IMR-90 (cell line): ENCODE measurements at regions not wholly inside any gene's neighbourhood (a gene's known extent, or its start where the extent isn't known, plus 50 kb on each side); places are given as distances from the start of the nearest gene placed in this dataset.

Experiments
- ATAC-seq: fragments of 200-7000 bp; cut with Tn5 transposase; 2 replicates; pipeline ENCODE4 v1.9.1; 2020; ENCODE audit warnings: low read depth, mild to moderate bottlenecking, moderate library complexity
- BruUV-seq: library from RNA; stranded (reverse); fragments of 400-500 nt; replicated peaks from 2 replicates; lab custom pipeline; 2021; lab: Mats Ljungman, UMichigan
- CTCF ChIA-PET: fragments of 300-600 bp; formaldehyde crosslinking; extraction: SDS; loops from one replicate; lab custom pipeline; 2021; ENCODE audit warnings: antibody characterized with exemption; lab: Yijun Ruan, JAX
- POLR2A ChIA-PET: fragments of 300-600 bp; sonication (Branson Sonifier 250); formaldehyde crosslinking; loops from one replicate; lab custom pipeline; 2022; ENCODE audit warnings: antibody characterized with exemption; ENCODE audit not compliant: unreplicated experiment; lab: Charles Lee
- DNase-seq: peaks from one replicate; pipeline ENCODE4 v3.0.0; 2013
- H2AFZ ChIP-seq: replicated peaks from 2 replicates; pipeline ENCODE3; 2013; ENCODE audit warnings: low read length, mild to moderate bottlenecking; ENCODE audit not compliant: poor library complexity
- H2AK5ac ChIP-seq: 2 replicates; pipeline ENCODE4 v1.6.1; 2013; ENCODE audit warnings: low read depth, low read length, inconsistent platforms
- H2AK9ac ChIP-seq: replicated peaks from 2 replicates; pipeline ENCODE3; 2013; ENCODE audit warnings: mild to moderate bottlenecking, low read depth, low read length, moderate library complexity; ENCODE audit not compliant: poor library complexity
- H2BK120ac ChIP-seq: 2 replicates; pipeline ENCODE4 v1.6.1; 2013; ENCODE audit warnings: low read depth, low read length, inconsistent platforms
- H2BK15ac ChIP-seq: 3 replicates; pipeline ENCODE4 v1.6.1; 2013; ENCODE audit warnings: low read depth, low read length, inconsistent platforms
- H2BK20ac ChIP-seq: 2 replicates; pipeline ENCODE4 v1.6.1; 2013; ENCODE audit warnings: low read depth, mild to moderate bottlenecking, inconsistent platforms, low read length, moderate library complexity
- H2BK5ac ChIP-seq: 2 replicates; pipeline ENCODE4 v1.6.1; 2013; ENCODE audit warnings: mild to moderate bottlenecking, low read depth, low read length, inconsistent platforms; ENCODE audit not compliant: poor library complexity, severe bottlenecking
- H3K14ac ChIP-seq: replicated peaks from 2 replicates; pipeline ENCODE4 v1.6.1; 2013; ENCODE audit warnings: low read depth, low read length, inconsistent platforms
- H3K18ac ChIP-seq: 2 replicates; pipeline ENCODE4 v1.6.1; 2013; ENCODE audit warnings: low read depth, low read length, control low read depth
- H3K23ac ChIP-seq: 2 replicates; pipeline ENCODE4 v1.6.1; 2013; ENCODE audit warnings: low read depth, low read length, inconsistent platforms
- H3K27ac ChIP-seq: 2 replicates; pipeline ENCODE4 v1.5.1; 2013; ENCODE audit warnings: mild to moderate bottlenecking, control low read depth, low read length; ENCODE audit not compliant: insufficient read depth
- H3K27me3 ChIP-seq: 2 replicates; pipeline ENCODE4 v1.6.1; 2013; ENCODE audit warnings: low read length; ENCODE audit not compliant: control insufficient read depth, insufficient read depth
- H3K36me3 ChIP-seq: 2 replicates; pipeline ENCODE4 v1.6.1; 2013; ENCODE audit warnings: low read length, mixed read lengths; ENCODE audit not compliant: control insufficient read depth, insufficient read depth
- H3K4ac ChIP-seq: 2 replicates; pipeline ENCODE4 v1.6.1; 2013; ENCODE audit warnings: low read depth, low read length, inconsistent platforms
- H3K4me1 ChIP-seq: 2 replicates; pipeline ENCODE4 v1.6.1; 2013; ENCODE audit warnings: low read length, mixed read lengths; ENCODE audit not compliant: control insufficient read depth, insufficient read depth
- H3K4me2 ChIP-seq: 2 replicates; pipeline ENCODE4 v1.6.1; 2013; ENCODE audit warnings: low read depth, mild to moderate bottlenecking, control low read depth, low read length, moderate library complexity
- H3K4me3 ChIP-seq: 2 replicates; pipeline ENCODE4 v1.5.1; 2013; ENCODE audit warnings: low read depth, mild to moderate bottlenecking, control low read depth, low read length, moderate library complexity; ENCODE audit not compliant: insufficient read depth
- H3K56ac ChIP-seq: 2 replicates; pipeline ENCODE4 v1.6.1; 2013; ENCODE audit warnings: low read length, inconsistent platforms; ENCODE audit not compliant: insufficient read depth; ENCODE audit errors: extremely low read depth
- H3K79me1 ChIP-seq, 2 experiments: 2 replicates each; pipeline ENCODE4 v1.6.1; 2013; ENCODE audit warnings: low read length in 2 of 2, inconsistent platforms in 1 of 2, low read depth in 1 of 2
- H3K9ac ChIP-seq: 2 replicates; pipeline ENCODE4 v1.6.1; 2013; ENCODE audit warnings: low read depth, low read length, control low read depth
- H3K9me1 ChIP-seq: 2 replicates; pipeline ENCODE4 v1.6.1; 2013; ENCODE audit warnings: low read length, inconsistent platforms; ENCODE audit not compliant: insufficient read depth
- H3K9me3 ChIP-seq: 2 replicates; pipeline ENCODE4 v1.6.1; 2013; ENCODE audit warnings: low read length; ENCODE audit not compliant: control insufficient read depth, insufficient read depth
- H4K20me1 ChIP-seq: 2 replicates; pipeline ENCODE4 v1.6.1; 2013; ENCODE audit warnings: low read length, inconsistent platforms; ENCODE audit not compliant: insufficient read depth
- H4K5ac ChIP-seq: 2 replicates; pipeline ENCODE4 v1.6.1; 2013; ENCODE audit warnings: mild to moderate bottlenecking, low read depth, low read length, control low read depth
- H4K8ac ChIP-seq, 2 experiments: 2 replicates each; pipeline ENCODE4 v1.6.1; 2013; ENCODE audit warnings: low read depth in 2 of 2, low read length in 2 of 2, control low read depth in 1 of 2, inconsistent platforms in 1 of 2
- H4K91ac ChIP-seq: 2 replicates; pipeline ENCODE4 v1.6.1; 2013; ENCODE audit warnings: low read depth, low read length, inconsistent platforms; ENCODE audit not compliant: insufficient read depth
- CHD1 ChIP-seq: IDR thresholded peaks from 2 replicates; pipeline ENCODE4 v1.6.1; 2012; ENCODE audit warnings: low read depth, low read length, improper control_type of control experiment
- POLR2A ChIP-seq: IDR thresholded peaks from 2 replicates; pipeline ENCODE4 v1.6.1; 2012; ENCODE audit warnings: mild to moderate bottlenecking, low read depth, low read length
- dilution Hi-C: fragments of 300-500 bp; cut with HindIII; formaldehyde crosslinking; loops from one replicate; pipeline ENCODE4 v1.14.3; 2018; ENCODE audit warnings: low sequenced_read_pairs; ENCODE audit not compliant: unreplicated experiment
- in situ Hi-C: fragments of 300-500 bp; cut with MboI; formaldehyde crosslinking; loops from 3 replicates; pipeline ENCODE4 v1.14.3; 2019; ENCODE audit warnings: low sequenced_read_pairs, inconsistent platforms, mixed read lengths
- intact Hi-C: fragments of 100-400 bp; cut with micrococcal nuclease; formaldehyde crosslinking; loops from 2 replicates; pipeline ENCODE4 v1.10.0; 2022

- ChIA-PET POLR2A (no interaction called here), CTCF (no interaction called here)
- BruUV-seq: no TSS peak
- no peak overlapping the region for H3K27ac ChIP-seq
- dilution Hi-C loops (no loop called here), intact Hi-C loops (no loop called here), in situ Hi-C loops (no loop called here)
- no peaks in the 10 kb centered on the region for H3K9me1 ChIP-seq
- no peak overlapping the region for H2BK120ac ChIP-seq
- no peak overlapping the region for H3K56ac ChIP-seq
- no peak overlapping the region for H3K9ac ChIP-seq
- H3K18ac ChIP-seq: no peak overlapping the region
- H2BK15ac ChIP-seq: no peak overlapping the region
- H2AK5ac ChIP-seq: no peak overlapping the region
- H4K20me1 ChIP-seq: no peaks in the 10 kb centered on the region
- H3K4me1 ChIP-seq: no peaks in the 10 kb centered on the region
- no peak for TF ChIP-seq POLR2A
- no peak for TF ChIP-seq CHD1
- no peak overlapping the region for H4K5ac ChIP-seq
- no peak overlapping the region for H4K91ac ChIP-seq
- H2BK5ac ChIP-seq: no peak overlapping the region
- no peak overlapping the region for H4K8ac ChIP-seq
- DNase-seq (no peak), ATAC-seq (no peak)
- H3K4ac ChIP-seq: no peak overlapping the region
- no peak overlapping the region for H2AK9ac ChIP-seq
- no peak overlapping the region for H2AFZ ChIP-seq
- H3K4me2 ChIP-seq: no peak overlapping the region
- no peak overlapping the region for H3K23ac ChIP-seq
- no peak overlapping the region for H2BK20ac ChIP-seq
- H3K79me1 ChIP-seq: no peaks in the 10 kb centered on the region
- H3K36me3 ChIP-seq: no peaks in the 10 kb centered on the region
- H3K4me3 ChIP-seq: no peak overlapping the region
- no peaks in the 10 kb centered on the region for H3K9me3 ChIP-seq
- no peak overlapping the region for H3K14ac ChIP-seq
- no peaks in the 10 kb centered on the region for H3K27me3 ChIP-seq
Observed at GRCh38 chr6:97863697-97864096, 580.7 kb upstream of the MMS22L start.
